ENCODE measurements at regions not wholly inside any gene's neighbourhood (a gene's known extent, or its start where the extent isn't known, plus 50 kb on each side); places are given as distances from the start of the nearest gene placed in this dataset.

GRCh38 chrY:8564421-8564820, 772.8 kb upstream of the TSPY4 start:
- DNase-seq, result no peak

DNA sequence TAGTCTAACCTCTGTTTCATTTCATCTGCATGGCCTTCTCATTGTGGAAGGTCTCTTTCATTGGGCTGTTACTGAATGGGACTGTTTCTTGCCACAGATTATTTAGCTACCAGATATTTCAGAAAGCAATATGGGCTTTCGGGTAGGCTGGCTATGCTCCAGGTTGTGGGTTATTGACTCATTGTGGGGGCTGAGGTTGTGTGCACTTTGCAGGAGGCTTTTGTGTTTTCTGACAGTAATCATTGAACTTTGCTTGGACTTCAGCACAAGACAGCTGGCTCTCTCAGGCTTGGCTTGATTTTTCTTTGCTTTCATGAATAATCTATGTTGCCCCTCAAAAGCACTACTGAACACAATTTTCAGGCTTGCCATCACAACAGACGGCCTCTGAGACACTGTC, 771.1 kb upstream of the TSPY4 start:
- no peak for DNase-seq

DNA sequence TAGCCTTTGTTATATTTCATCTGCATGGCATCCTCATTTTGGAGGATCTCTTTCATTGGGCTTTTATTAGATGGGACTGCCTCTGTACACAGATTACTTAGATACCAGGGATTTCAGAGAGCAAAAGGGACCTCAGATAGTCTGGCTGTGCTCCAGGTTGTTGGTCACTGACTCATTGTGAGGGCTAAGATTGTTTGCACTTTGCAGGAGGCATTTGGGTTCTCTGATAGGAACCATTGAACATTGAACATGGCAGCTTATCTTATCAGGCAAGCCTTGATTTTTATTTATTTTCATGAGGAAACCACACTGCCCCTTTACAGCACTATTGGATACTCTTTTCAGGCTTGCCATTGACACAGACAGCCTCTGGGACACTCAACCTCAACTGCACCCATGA, 766.9 kb upstream of the TSPY4 start:
- no peak for DNase-seq

- DNase-seq, result no peak
These were observed 764.3 kb upstream of the TSPY4 start for GRCh38 chrY:8572916-8573315.

DNA sequence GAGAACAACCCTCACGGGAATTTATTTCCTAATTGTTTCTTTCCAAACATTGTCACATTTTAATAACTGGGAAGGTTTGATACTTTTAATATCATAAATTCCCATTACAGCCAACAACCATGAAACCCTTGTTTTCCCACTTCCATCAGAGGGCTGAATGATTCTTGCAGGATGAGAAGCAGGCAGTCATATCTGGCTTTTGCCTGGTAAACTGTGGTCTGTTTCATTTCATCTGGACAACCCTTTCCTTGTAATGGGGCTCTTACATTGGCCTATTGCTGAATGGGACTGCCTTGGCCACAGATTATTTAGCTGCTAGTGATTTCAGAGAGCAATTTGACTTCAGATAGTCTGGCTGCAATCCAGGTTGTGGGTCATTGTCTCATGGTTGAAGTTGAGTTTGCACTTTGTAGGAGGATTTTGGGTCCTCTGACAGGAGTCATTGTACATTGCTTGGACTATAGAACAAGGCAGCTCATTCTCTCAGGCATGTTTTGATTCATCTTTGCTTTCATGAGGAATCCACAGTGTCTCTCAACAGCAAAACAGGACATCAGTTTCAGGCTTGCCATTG, 754.9 kb upstream of the TSPY4 start:
- peak in 1 of 2 donors; percentile 63 for DNase-seq

- DNase-seq, result peak in 1 of 2 donors; percentile 47
These were observed 754.1 kb upstream of the TSPY4 start for GRCh38 chrY:8583191-8583590.

DNA sequence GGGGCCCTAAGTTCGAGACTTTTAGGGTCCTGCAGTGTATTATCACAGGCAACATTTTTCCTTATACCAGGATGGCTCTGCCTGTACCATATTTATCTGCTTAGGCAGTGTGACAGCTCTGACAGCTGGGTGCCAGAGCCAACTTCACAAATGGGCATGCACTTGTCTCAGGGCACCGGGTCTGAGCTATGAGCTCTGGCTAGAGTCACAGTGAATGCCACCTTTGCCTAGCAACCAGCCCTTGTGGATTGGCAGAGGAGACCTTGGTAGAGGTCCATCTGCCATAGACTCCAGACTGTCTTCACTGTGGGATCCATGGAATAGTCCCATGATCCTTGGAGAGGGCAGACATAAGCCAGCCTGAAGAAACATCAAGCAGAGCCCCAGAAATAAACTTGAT, 746.6 kb upstream of the TSPY4 start:
- no peak for DNase-seq

- DNase-seq, result no peak
These were observed 745.3 kb upstream of the TSPY4 start for GRCh38 chrY:8591821-8592516.

DNA sequence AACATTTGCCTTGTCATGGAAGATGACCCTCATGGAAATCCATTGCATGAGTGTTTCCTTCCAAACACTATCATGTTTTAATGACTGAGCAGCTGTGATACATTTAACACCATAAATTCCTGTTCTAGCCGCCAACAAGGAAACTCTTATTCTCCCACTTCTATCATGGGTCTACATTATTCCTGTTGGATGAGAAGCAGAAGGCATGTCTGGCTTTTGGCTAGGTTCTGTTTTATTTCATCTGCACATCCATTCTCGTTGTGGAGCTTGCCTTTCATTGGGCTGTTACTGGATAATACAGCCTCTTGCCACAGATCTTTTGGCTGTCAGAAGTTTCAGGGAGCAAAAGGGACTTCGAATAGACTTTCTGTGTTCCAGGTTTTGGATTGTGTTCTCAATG, 742.6 kb upstream of the TSPY4 start:
- DNase-seq, result no peak

DNA sequence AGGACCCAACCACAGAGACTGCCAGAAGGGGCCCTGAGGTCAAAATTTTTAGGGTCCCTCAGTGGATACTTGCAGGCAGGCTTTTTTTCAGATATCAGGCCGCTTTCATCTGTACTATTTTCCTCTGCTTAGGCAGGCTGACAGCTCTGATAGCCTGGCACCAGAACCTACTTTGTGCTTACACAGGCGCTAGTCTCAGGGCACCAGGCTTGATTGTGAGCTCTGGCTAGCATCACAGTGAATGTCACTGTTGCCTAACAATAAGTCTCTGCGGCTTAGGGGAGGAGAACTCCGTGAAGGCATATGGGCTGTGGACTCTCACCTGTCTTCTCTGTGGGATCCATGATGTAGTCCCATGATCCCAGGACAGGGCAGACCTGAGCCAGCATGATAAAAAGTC, 738.1 kb upstream of the TSPY4 start:
- DNase-seq, result no peak

GRCh38 chrY:8610620-8611019, 726.6 kb upstream of the TSPY4 start:
- DNase-seq, result no peak

DNA sequence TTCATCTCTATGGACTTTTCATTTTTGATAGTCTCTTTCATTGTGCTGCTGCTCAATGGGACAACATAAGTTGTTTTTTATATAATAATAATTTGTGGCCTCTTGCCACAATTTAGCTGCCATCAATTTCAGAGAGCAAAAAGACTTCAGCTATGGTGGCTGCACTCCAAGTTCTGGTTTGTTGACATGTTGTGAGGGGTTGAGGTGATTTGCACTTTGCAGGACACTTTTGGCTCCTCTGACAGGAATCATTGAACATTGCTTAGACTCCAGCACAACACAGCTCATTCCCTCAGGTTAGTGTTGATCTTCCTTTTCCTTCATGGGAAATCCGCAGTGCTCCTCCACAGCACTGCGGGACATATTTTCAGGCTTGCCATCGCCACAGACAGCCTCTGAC, 725.4 kb upstream of the TSPY4 start:
- DNase-seq, result no peak

- DNase-seq, result no peak
These were observed 719.0 kb upstream of the TSPY4 start for GRCh38 chrY:8618302-8618701.

GRCh38 chrY:8622156-8622555, 715.1 kb upstream of the TSPY4 start:
- DNase-seq, result no peak

- DNase-seq, result peak in 1 of 2 donors; percentile 3
These were observed 714.4 kb upstream of the TSPY4 start for GRCh38 chrY:8622856-8623255.

DNA sequence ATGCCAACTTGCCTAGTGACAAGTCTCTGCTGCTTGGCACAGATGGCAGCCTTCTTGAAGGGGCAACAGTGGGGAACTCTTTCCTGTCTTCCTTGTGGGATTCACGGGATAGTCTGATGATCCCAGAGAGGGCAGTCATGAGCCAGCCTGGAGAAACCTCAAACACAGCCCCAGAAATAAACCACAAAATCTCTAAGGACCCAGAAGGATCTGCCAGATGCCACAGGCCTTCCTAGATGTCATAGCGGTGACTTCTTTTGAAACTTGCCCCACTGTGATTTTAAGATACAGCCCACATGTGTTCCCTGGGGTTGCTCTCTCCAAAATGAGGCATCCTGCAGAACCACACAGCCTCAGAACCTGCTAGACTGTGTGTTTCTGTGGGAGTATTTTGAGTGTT, 707.6 kb upstream of the TSPY4 start:
- no peak for DNase-seq

DNA sequence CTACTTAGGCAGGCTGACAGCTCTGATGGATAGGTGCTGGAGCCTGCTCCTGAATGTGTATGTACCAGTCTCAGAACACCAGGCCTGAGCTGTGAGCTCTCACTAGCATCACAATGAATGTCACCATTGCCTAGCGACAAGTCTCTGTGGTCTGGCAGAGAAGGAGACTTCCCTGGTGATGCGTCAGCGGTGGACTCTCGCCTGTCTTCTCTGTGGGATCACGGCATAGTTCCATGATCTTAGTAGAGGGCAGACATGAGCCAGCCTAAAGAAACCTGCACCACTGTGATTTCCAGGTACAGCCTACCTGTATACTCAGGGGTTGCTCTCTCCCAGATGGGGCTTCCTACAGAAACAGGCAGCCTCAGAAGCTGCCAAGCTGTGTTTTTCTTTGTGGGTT, 699.2 kb upstream of the TSPY4 start:
- no peak for DNase-seq

DNA sequence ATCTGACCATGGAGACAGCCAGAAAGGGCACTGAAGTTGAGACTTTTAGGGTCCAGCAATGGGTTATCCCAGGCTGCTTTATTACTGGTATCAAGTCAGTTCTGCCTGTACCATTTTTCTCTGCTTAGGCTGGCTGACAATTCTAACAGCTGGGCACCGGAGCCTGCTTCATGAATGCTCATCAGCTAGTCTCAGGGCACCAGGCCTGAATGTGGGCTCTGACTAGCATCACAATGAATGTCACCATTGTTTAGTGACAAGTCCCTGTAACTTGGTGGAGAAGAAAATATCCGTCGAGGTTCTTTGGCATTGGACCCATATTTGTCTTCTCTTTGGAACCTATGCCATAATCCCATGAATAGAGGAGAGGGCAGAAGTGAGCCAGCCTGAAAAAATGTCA, 692.3 kb upstream of the TSPY4 start:
- peak in 1 of 2 donors; percentile 39 for DNase-seq

GRCh38 chrY:8652445-8652844, 684.8 kb upstream of the TSPY4 start:
- DNase-seq, result no peak

- no peak for DNase-seq
These were observed 682.2 kb upstream of the TSPY4 start for GRCh38 chrY:8655017-8655416.

DNA sequence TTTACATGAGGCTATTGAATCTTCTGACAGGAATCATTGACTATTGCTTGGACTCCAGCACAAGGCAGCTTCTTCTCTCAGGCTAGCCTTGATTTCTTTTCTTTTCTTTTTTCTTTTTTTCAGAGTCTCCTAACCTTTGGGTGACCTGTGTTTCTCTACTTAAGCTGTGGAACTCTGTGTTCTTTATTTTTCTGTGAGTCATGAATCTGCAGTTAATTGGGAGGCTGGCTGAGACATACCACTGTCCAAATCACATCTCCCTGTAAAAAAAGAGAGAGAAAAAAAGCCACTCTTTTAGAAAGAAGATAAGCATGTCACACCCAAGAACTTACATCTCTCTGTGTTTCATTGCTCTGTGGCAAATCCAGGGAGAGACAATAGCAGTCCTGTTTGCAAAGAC, 681.2 kb upstream of the TSPY4 start:
- DNase-seq, result no peak

DNA sequence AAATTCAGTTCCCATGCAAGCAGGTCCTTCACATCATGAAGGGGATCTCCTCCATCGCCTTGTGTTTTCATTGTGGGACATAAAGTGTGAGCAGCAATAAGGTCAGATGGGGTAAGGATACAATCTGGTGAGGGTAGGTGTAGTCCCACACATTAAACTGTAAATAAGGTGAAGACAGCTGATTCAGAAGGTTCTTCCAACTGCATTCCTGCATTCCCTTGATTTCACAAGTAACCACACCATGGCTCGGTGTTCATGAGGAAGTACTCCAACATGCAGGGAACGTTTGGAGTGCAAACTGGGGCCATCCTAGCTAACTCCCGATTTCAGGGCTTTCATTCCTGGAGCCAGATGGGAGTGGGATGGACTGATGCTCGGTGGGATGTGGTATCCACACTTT, 680.7 kb upstream of the TSPY4 start:
- DNase-seq, result no peak

DNA sequence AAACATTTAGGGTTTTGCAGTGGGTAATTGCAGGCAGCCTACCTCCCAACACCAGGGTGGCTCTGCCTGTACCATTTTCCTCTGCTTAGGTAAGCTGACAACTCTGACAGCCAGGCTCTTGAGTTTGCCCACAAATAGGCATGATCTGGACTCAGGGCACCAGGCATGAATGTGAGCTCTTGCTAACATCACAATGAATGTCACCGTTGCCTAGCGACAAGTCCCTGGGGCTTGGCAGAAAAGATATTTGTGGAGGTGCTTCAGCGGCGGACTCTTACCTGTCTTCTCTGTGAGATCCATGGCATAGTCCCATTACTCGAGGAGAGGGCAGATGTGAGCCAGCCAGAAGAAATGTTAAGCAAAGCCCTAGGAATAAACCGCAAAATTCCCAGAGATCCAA, 677.5 kb upstream of the TSPY4 start:
- DNase-seq, result no peak

DNA sequence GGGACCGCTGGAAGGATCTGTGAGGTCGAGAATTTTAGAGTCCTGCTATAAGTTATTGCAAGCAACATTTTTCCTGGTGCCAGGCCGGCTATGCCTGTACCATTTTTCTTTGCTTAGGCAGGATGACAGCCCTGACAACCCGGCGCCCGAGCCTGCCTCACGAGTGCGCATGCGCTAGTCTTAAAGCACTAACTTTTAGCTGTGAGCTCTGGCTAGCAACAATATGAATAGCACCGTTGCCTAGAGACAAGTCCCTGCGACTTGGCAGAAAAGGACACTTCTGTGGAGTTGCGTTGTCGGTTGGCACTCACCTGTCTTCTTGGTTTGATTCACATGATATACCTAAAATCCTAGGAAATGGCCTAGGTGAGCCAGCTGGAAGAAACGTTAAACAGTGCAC, 663.4 kb upstream of the TSPY4 start:
- no peak for DNase-seq

DNA sequence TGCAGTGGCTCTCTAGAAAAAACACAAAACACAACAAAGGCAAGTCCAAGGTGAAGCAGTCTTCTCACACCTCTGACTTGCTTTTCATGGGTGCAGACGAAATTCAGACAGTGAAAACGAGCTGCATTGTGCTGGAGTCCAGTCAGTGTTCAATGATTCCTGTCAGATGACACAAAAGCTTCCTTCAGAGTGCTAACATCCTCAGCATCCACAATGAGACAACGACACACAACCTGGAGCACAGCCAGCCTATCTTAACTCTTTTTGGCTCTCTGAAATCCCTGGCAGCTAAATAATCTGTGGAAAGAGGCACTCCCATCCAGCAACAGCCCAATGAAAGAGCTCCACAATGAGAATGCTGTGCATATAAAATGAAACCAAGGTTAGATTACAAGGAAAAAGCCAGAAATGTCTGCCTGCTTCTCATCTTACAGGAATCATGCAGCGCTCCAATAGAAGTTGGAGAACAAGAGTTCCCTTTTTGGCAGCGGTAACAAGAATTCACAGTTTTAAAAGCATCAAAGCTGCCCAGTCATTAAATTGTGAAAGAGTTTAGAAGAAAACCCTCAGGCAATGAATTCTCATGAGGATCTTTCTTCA, 659.8 kb upstream of the TSPY4 start:
- DNase-seq, result peak in 1 of 2 donors; percentile 2
